ENCODE measurements at regions not wholly inside any gene's neighbourhood (a gene's known extent, or its start where the extent isn't known, plus 50 kb on each side); places are given as distances from the start of the nearest gene placed in this dataset.
A peak's percentile ranks its signal among the peaks of the same experiment; 100 is the strongest.
"Not testable (repeated sequence)": the region's sequence is repeated elsewhere in the genome, so short reads cannot be mapped to it uniquely, and the experiment has no call there.

DNA sequence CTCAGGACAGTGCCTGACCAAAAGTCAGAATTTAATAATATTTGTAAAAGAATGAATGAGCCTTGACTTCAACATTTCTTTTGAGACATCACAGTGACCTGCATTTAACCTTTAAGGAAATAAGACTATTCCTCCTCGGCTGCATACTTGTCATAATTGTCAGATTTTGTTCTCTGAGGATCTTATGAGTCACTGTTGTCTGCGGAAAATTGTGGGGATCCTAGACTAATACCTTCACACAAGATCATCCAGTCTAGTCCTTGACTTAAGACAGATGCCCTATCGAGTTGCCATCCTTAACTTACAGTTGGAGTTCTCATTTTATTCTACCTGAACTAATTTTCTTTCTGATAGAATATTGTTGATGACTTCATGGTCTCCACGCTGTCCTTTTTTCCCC lies 198.4 kb downstream of the DLEU7 start:
- no peak for DNase-seq (ENCODE audit: low spot score)

DNA sequence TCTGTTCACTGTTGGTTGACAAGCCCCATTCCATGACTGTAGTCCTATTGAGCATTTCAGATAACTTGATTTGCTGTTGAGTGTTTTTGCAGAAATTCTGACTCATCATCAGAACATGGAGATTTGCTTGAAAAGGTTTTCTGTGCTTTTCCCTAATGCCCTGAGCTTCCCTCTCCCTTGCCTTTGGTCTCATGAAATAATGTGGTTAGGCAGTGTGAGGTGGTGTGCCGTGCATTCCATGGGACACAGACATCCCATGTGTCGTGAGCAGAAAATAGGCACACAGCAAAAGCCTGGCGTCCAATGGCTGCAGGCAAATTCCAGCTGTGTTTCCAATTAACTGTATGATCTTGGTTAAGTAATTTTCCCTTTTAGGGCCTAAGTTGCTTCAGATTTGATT lies 197.4 kb downstream of the DLEU7 start:
- peak; percentile 29 for DNase-seq (ENCODE audit: low spot score)

- no peak for DNase-seq (ENCODE audit: low spot score)
Measured at GRCh38 chr13:50649211-50649610, 194.3 kb downstream of the DLEU7 start.

GRCh38 chr13:50650592-50651504 lies 192.6 kb downstream of the DLEU7 start:
- DNase-seq (ENCODE audit: low spot score): no peak

DNA sequence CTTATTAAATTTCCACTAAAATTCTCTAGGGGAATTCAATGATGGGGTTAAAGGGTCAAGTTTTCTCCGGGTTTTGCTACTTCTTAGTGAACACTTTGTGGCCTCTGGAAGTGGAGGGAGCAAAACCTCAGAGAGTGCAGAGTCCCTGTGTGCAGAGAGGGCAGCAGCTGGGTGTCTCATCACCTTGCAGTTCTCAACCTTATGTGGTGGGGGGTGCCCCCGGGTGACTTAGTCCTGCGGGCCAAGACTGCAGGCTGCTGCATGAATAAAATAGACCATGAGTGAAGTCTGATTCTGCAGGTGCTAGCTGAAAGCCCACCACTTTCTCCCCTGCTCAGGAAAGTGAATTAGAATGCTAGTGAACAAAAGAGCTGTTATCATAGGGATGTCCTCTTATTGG lies 191.6 kb downstream of the DLEU7 start:
- DNase-seq (ENCODE audit: low spot score): no peak

GRCh38 chr13:50654331-50654730 lies 189.2 kb downstream of the DLEU7 start:
- no peak for DNase-seq (ENCODE audit: low spot score)

GRCh38 chr13:50661881-50662280 lies 181.6 kb downstream of the DLEU7 start:
- DNase-seq (ENCODE audit: low spot score): not testable (repeated sequence)

DNA sequence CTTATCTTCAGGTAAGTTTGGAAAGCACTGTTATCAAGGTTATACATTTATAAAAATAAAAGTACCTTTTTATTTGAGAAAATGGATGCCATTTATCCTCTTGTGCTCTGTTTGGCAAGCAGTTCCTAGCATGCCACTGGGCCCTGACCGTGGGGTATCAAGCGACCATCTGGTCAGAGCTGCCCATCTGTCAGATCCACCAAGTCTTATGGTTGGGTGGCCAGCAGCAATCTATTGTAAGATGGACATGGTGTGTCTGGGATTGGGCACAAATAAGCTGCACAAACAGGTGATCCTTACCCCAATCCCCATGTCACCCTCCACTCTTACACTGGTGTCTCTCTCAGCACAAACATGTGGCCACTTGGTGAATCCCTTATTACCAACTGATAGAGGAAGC lies 178.5 kb downstream of the DLEU7 start:
- no peak for DNase-seq (ENCODE audit: low spot score)

DNA sequence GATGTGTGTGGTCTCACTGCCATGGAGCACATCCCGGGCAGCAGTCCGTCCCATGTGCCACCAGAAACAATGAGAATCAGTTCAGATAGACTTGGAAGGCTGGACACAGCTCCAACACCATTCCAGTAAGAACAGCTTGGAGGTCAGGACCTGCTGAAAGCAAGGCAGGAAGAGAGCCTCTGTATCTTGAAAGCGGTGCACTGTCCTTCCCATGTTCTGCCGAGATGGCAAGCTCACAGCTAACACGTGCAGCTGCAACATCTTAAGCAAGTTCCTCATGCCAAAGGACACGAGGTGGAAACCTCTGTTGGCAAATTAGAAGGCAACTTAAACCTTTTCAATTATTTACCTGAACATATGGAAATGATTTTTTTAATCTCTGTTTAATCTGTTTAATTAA lies 175.4 kb downstream of the DLEU7 start:
- no peak for DNase-seq (ENCODE audit: low spot score)

- no peak for DNase-seq (ENCODE audit: low spot score)
Measured at GRCh38 chr13:50668691-50669271, 174.7 kb downstream of the DLEU7 start.

DNA sequence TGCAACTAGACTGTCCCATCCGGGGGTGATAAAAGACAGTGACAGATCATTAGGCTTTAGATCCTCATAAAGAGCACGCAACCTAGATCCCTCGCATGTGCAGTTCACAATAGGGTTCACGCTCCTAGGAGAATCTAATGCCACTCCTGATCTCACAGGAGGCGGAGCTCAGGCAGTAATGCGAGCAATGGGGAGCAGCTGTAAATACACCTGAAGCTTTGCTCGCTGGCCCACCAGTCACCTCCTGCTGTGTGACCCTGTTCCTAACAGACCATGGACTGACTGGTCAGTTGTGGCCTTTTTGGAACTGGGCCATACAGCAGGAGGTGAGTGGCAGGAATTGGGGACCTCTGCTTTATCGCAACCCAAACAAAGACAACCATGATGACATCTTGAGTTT lies 173.2 kb downstream of the DLEU7 start:
- DNase-seq (ENCODE audit: low spot score): no peak

- no peak for DNase-seq (ENCODE audit: low spot score)
Measured at GRCh38 chr13:50670847-50671496, 172.5 kb downstream of the DLEU7 start.

GRCh38 chr13:50671497-50671850 lies 172.0 kb downstream of the DLEU7 start:
- no peak for DNase-seq (ENCODE audit: low spot score)

DNA sequence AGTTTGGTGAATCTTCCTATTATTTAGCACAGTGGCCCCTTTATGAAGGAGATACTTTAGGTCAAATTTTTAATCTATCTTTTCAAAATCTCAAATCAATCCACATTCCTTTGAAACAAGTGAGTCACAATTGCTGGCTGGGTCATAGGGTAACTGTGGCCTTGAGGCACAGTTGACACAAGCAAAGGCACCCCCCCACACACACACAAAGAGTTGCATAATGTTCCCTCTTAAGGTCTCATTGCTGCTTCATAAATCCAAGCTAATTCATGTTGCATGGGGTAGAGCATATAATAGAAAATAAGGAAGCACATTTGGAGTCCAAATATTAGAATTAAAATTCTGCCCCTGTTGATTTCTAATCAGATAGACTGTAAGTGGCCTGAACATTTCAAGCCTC lies 171.5 kb downstream of the DLEU7 start:
- DNase-seq (ENCODE audit: low spot score): no peak

- no peak for DNase-seq (ENCODE audit: low spot score)
Measured at GRCh38 chr13:50675651-50676050, 167.8 kb downstream of the DLEU7 start.

GRCh38 chr13:50676602-50677001 lies 166.9 kb downstream of the DLEU7 start:
- peak; percentile 56 for DNase-seq (ENCODE audit: low spot score)

- DNase-seq (ENCODE audit: low spot score): no peak
Measured at GRCh38 chr13:50677258-50677657, 166.2 kb downstream of the DLEU7 start.

DNA sequence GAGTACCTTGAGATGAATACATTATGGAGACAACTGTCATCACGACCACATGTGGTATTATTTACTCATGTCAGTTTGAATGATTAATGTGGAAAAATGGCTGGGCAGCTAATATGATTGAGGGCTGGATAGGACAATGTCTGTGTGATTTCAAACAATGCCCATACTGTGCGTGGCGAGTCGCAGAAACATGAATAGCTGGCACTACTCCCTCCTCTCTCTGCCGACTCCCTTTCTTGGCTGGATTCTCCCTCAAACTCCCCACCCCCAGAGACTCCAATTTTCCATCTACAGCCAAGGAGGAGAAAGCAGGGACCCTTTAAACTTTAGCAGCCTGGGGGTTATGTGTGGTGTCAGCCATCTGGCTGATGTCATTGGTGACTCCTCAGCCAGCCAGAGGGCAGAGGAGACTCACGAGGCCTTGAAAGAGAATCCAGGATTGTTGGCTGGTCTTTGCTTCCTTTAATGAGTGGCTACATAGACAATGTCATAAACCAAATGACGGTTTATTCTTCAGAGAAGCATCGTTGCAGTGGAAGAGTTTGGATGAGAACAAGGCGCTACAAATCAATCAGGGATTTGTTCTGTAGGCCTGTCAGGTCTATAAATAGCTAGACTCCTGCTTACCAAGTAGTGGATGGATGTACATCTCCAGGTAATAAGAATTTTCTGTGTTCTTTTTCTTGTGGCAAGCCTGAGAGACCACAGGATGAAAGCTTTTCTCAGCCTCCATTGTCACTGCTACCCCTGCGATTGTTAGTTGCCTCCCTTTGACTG lies 165.6 kb downstream of the DLEU7 start:
- DNase-seq (ENCODE audit: low spot score): no peak

- peak; percentile 81 for DNase-seq (ENCODE audit: low spot score)
Measured at GRCh38 chr13:50678464-50679162, 164.9 kb downstream of the DLEU7 start.

GRCh38 chr13:50679321-50679720 lies 164.2 kb downstream of the DLEU7 start:
- peak; percentile 28 for DNase-seq (ENCODE audit: low spot score)

DNA sequence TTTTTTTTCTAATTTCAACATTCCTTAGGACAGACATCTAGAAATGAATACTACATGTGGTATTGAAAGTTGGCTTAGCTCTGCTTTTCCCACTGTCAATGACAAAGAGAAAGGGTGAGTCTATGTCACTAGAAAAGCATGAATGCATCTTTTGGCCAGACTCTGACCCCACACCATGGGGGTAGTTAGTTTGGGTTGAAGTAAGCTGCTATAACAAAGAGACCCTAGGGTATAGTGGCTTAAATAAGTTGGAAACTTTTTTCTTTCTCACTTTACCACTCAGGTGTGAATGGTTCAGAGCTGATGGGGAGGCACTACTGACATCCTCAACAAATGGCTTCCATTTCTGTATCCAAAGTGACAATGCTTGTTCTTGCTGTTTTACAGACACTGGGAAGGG lies 161.5 kb downstream of the DLEU7 start:
- no peak for DNase-seq (ENCODE audit: low spot score)

GRCh38 chr13:50682966-50683365 lies 160.5 kb downstream of the DLEU7 start:
- DNase-seq (ENCODE audit: low spot score): no peak
